GM12878 (cell line): ENCODE measurements at regions not wholly inside any gene's neighbourhood (a gene's known extent, or its start where the extent isn't known, plus 50 kb on each side); places are given as distances from the start of the nearest gene placed in this dataset.

Source experiments
- ATAC-seq: fragments of 200-7000 bp; cut with Tn5 transposase; 3 replicates; pipeline ENCODE4 v1.9.1; 2020; ENCODE audit warnings: mild to moderate bottlenecking, moderate library complexity
- BruUV-seq: library from RNA; stranded (reverse); fragments of 400-500 nt; replicated peaks from 2 replicates; lab custom pipeline; 2021; lab: Mats Ljungman, UMichigan
- CTCF ChIA-PET: fragments of 300-600 bp; sonication (Branson Sonifier 250); formaldehyde crosslinking; extraction: SDS; loops from one replicate; lab custom pipeline; 2021; ENCODE audit warnings: inconsistent platforms; lab: Yijun Ruan, JAX
- POLR2A ChIA-PET: fragments of 350-600 bp; formaldehyde crosslinking; extraction: SDS; loops from one replicate; lab custom pipeline; 2021; ENCODE audit warnings: inconsistent platforms; lab: Charles Lee
- RAD21 ChIA-PET: fragments of 300-600 bp; sonication (Branson Sonifier 250); formaldehyde crosslinking; loops from one replicate; lab custom pipeline; 2023; ENCODE audit warnings: antibody characterized with exemption; ENCODE audit not compliant: unreplicated experiment; lab: Charles Lee
- SMC1A ChIA-PET: fragments of 300-600 bp; sonication (Branson Sonifier 250); formaldehyde crosslinking; loops from one replicate; lab custom pipeline; 2023; ENCODE audit not compliant: unreplicated experiment, uncharacterized antibody; lab: Charles Lee
- DNase-seq: peaks from one replicate; pipeline ENCODE4 v3.0.0-alpha.2; 2011; ENCODE audit warnings: low read depth, low spot score
- FAIRE-seq: peaks from 3 replicates; lab custom pipeline; 2011; peaks lifted over from hg19 to GRCh38; lab: Jason Lieb, UNC
- H2AFZ ChIP-seq: 2 replicates; pipeline ENCODE4 v1.6.0; 2011; ENCODE audit warnings: low read depth, low read length, control low read depth; ENCODE audit not compliant: control insufficient read depth
- H3K27ac ChIP-seq: 2 replicates; pipeline ENCODE4 v1.5.1; 2011; ENCODE audit warnings: control low read depth; ENCODE audit not compliant: control insufficient read depth, insufficient read depth
- H3K27me3 ChIP-seq, 2 experiments: replicated peaks in 1 of 2; 2 replicates each; pipeline versions ENCODE4 v1.6.0 to v1.6.1; 2011; ENCODE audit warnings: low read length in 1 of 2; ENCODE audit not compliant: control insufficient read depth in 2 of 2, insufficient read depth in 2 of 2
- H3K36me3 ChIP-seq, 2 experiments: 2 replicates each; pipeline ENCODE4 v1.5.1; 2011; ENCODE audit warnings: low read length in 1 of 2; ENCODE audit not compliant: control insufficient read depth in 2 of 2, insufficient read depth in 2 of 2
- H3K4me1 ChIP-seq: 2 replicates; pipeline ENCODE4 v1.6.1; 2011; ENCODE audit warnings: mild to moderate bottlenecking, low read length, moderate library complexity, mixed read lengths; ENCODE audit not compliant: control insufficient read depth, insufficient read depth
- H3K4me2 ChIP-seq: 2 replicates; pipeline ENCODE4 v1.6.0; 2011; ENCODE audit warnings: control low read depth; ENCODE audit not compliant: control insufficient read depth, insufficient read depth
- H3K4me3 ChIP-seq: fragments of 200-600 bp; sonication (generic); 2 replicates; pipeline ENCODE4 v1.5.1; 2016
- H3K79me2 ChIP-seq: 2 replicates; pipeline ENCODE4 v1.6.0; 2011; ENCODE audit warnings: low read length; ENCODE audit not compliant: control insufficient read depth, insufficient read depth
- H3K9ac ChIP-seq: 2 replicates; pipeline ENCODE4 v1.8.0; 2011; ENCODE audit warnings: low read length, control low read depth, mixed read lengths; ENCODE audit not compliant: control insufficient read depth, insufficient read depth
- H3K9me3 ChIP-seq: replicated peaks from 3 replicates; pipeline ENCODE4 v1.5.1; 2011; ENCODE audit warnings: mild to moderate bottlenecking, low read length; ENCODE audit not compliant: control insufficient read depth, insufficient read depth
- H4K20me1 ChIP-seq: 2 replicates; pipeline ENCODE4 v1.6.0; 2011; ENCODE audit not compliant: control insufficient read depth, insufficient read depth
- BCL11A ChIP-seq: IDR thresholded peaks from 2 replicates; pipeline ENCODE4 v1.6.1; 2011; ENCODE audit warnings: low read depth, low read length
- CBX3 ChIP-seq: fragments of 200-600 bp; sonication (generic); IDR thresholded peaks from 2 replicates; pipeline ENCODE4 v1.6.1; 2016; ENCODE audit warnings: low read depth, borderline replicate concordance
- CREB1 ChIP-seq: IDR thresholded peaks from 2 replicates; pipeline ENCODE4 v1.6.1; 2012; ENCODE audit warnings: low read depth, mild to moderate bottlenecking, inconsistent platforms
- FOS ChIP-seq: IDR thresholded peaks from 3 replicates; pipeline ENCODE4 v1.6.1; 2011; ENCODE audit warnings: borderline replicate concordance; ENCODE audit not compliant: insufficient read length; ENCODE audit errors: extremely low read depth
- HDGF ChIP-seq: fragments of 450-650 bp; IDR thresholded peaks from 2 replicates; pipeline ENCODE4 v1.6.1; 2016; ENCODE audit warnings: antibody characterized with exemption
- KLF5 ChIP-seq: fragments of 450-650 bp; IDR thresholded peaks from 2 replicates; pipeline ENCODE4 v1.6.1; 2014; ENCODE audit warnings: mild to moderate bottlenecking; ENCODE audit not compliant: partially characterized antibody
- NFYA ChIP-seq: IDR thresholded peaks from 2 replicates; pipeline ENCODE4 v1.6.1; 2011; ENCODE audit warnings: low read depth, mild to moderate bottlenecking, low read length, improper control_type of control experiment, borderline replicate concordance
- SIX5 ChIP-seq: IDR thresholded peaks from 2 replicates; pipeline ENCODE4 v1.6.1; 2011; ENCODE audit warnings: mild to moderate bottlenecking, low read depth, low read length, moderate library complexity; ENCODE audit not compliant: severe bottlenecking
- SREBF1 ChIP-seq: IDR thresholded peaks from 2 replicates; pipeline ENCODE4 v1.6.1; 2012; ENCODE audit warnings: mild to moderate bottlenecking, low read length
- ZNF384 ChIP-seq: IDR thresholded peaks from 2 replicates; pipeline ENCODE4 v1.6.1; 2012; ENCODE audit warnings: low read depth, mild to moderate bottlenecking, low read length, improper control_type of control experiment, borderline replicate concordance
- WGBS: methylation state at CpG from one replicate; pipeline ENCODE4 v1.1.6; 2016; ENCODE audit warnings: low lambda C conversion rate; ENCODE audit not compliant: insufficient replicate concordance, insufficient coverage; ENCODE audit errors: missing lambda C conversion rate; 5-methylcytosine and 5-hydroxymethylcytosine counted together
- in situ Hi-C: fragments of 300-500 bp; cut with MboI; formaldehyde crosslinking; loops from 9 replicates; pipeline ENCODE4 v1.14.3; 2018; ENCODE audit warnings: mixed read lengths
- intact Hi-C: fragments of 100-400 bp; cut with micrococcal nuclease; formaldehyde crosslinking; loops from one replicate; pipeline ENCODE4 v1.14.2; 2022; ENCODE audit not compliant: unreplicated experiment

GRCh38 chr3:124594581-124594980 lies 135.7 kb upstream of the UMPS start (continued):
- TF ChIP-seq BCL11A = no peak

- H3K79me2 ChIP-seq = no peaks in the 10 kb centered on the region
- no peak overlapping the region for H2AFZ ChIP-seq
- H3K36me3 ChIP-seq = no peaks in the 10 kb centered on the region
- H3K4me2 ChIP-seq = no peak overlapping the region
- H3K4me3 ChIP-seq = no peak overlapping the region
- peaks cover 17% of the 10 kb centered on the region for H3K4me1 ChIP-seq
- H3K9ac ChIP-seq = no peak overlapping the region
- no peak overlapping the region for H3K27ac ChIP-seq
- intact Hi-C loops = no loop called here
- ChIA-PET SMC1A (interaction anchor here (0.7 to 2.2 kb wide), 18 partner anchors 9 to 91 kb away, joined by 3 to 10 read pairs (median 3); no protein-coding TSS in a partner anchor), POLR2A (interaction anchor here (0.9 to 1.6 kb wide), 5 partner anchors 9 to 45 kb away, joined by 3 to 5 read pairs (median 4); no protein-coding TSS in a partner anchor), CTCF (interaction anchor here (0.7 to 2.1 kb wide), 7 partner anchors 9 to 91 kb away, joined by 3 to 9 read pairs (median 4); no protein-coding TSS in a partner anchor), RAD21 (interaction anchor here (0.8 to 1.9 kb wide), 6 partner anchors 9 to 92 kb away, joined by 3 to 5 read pairs (median 4); no protein-coding TSS in a partner anchor)
- no peak for ATAC-seq
- no peaks in the 10 kb centered on the region for H3K9me3 ChIP-seq
- TF ChIP-seq ZNF384 = no peak
- no peak for TF ChIP-seq CREB1
- TF ChIP-seq HDGF = no peak
- TF ChIP-seq FOS = no peak
- TF ChIP-seq SIX5 = no peak
- no peak for TF ChIP-seq SREBF1
- no peak for TF ChIP-seq CBX3
- TF ChIP-seq NFYA = no peak
- TF ChIP-seq KLF5 = no peak
- in situ Hi-C loops = no loop called here
- no TSS peak for BruUV-seq
- WGBS = 63% methylated on average over 3 of the region's 3 CpGs
- H4K20me1 ChIP-seq = no peaks in the 10 kb centered on the region; the same call in 1 of the 2 replicates
- DNase-seq = no peak
- H3K27me3 ChIP-seq = no peaks in the 10 kb centered on the region
- FAIRE-seq = no peak
Measured at GRCh38 chr3:124597273-124597672, 133.0 kb upstream of the UMPS start.
